A549 (cell line): ENCODE measurements at regions not wholly inside any gene's neighbourhood (a gene's known extent, or its start where the extent isn't known, plus 50 kb on each side); places are given as distances from the start of the nearest gene placed in this dataset.

Experiments used
- ATAC-seq, 2 experiments: fragments of 200-7000 bp in 1 of 2; fragments of >200 bp in 1 of 2; cut with Nextera tagmentation in 1 of 2; cut with Tn5 transposase in 1 of 2; 3 replicates each; pipeline versions ENCODE4 v1.8.0 to v1.9.1; 2018 to 2020; ENCODE audit warnings: mild to moderate bottlenecking in 1 of 2, moderate library complexity in 1 of 2
- CTCF ChIA-PET: fragments of 300-600 bp; sonication (Branson Sonifier 250); formaldehyde crosslinking; extraction: SDS; loops from one replicate; lab custom pipeline; 2021; ENCODE audit warnings: antibody characterized with exemption, inconsistent platforms; lab: Yijun Ruan, JAX
- POLR2A ChIA-PET: fragments of 350-600 bp; formaldehyde crosslinking; extraction: SDS; loops from one replicate; lab custom pipeline; 2021; ENCODE audit warnings: antibody characterized with exemption, inconsistent platforms; lab: Yijun Ruan, JAX
- DNase-seq, 2 experiments: peaks; one replicate each; pipeline versions ENCODE4 v3.0.0 to v3.0.0-alpha.2; 2011 to 2016; ENCODE audit warnings: low read depth in 1 of 2, low spot score in 1 of 2
- FAIRE-seq: peaks from 2 replicates; lab custom pipeline; 2011; peaks lifted over from hg19 to GRCh38; lab: Jason Lieb, UNC
- H3K27ac ChIP-seq, 2 experiments: fragments of >200 bp; sonication (Bioruptor Twin); formaldehyde crosslinking; 3 replicates each; pipeline ENCODE4 v1.5.1; 2016 to 2017
- H3K4me1 ChIP-seq: fragments of >200 bp; sonication (Bioruptor Twin); formaldehyde crosslinking; 3 replicates; pipeline ENCODE4 v1.6.1; 2016
- H3K4me2 ChIP-seq: fragments of >200 bp; sonication (Bioruptor Twin); formaldehyde crosslinking; 3 replicates; pipeline ENCODE4 v1.6.1; 2016
- H3K4me3 ChIP-seq: fragments of >200 bp; sonication (Bioruptor Twin); formaldehyde crosslinking; 3 replicates; pipeline ENCODE4 v1.5.1; 2016
- H3K9me3 ChIP-seq: fragments of >200 bp; sonication (Bioruptor Twin); formaldehyde crosslinking; 3 replicates; pipeline ENCODE4 v1.6.1; 2016
- CBX2 ChIP-seq: fragments of 200-600 bp; sonication (generic); IDR thresholded peaks from 2 replicates; pipeline ENCODE4 v1.6.1; 2016; ENCODE audit warnings: low read depth, mild to moderate bottlenecking, borderline replicate concordance
- CHD2 ChIP-seq: fragments of 150-350 bp; IDR thresholded peaks from 2 replicates; pipeline ENCODE4 v1.6.1; 2014; ENCODE audit warnings: low read length; ENCODE audit not compliant: partially characterized antibody
- CHD4 ChIP-seq: fragments of 200-600 bp; sonication (generic); IDR thresholded peaks from 2 replicates; pipeline ENCODE4 v1.6.1; 2016; ENCODE audit warnings: antibody characterized with exemption, mild to moderate bottlenecking, borderline replicate concordance
- EHF ChIP-seq: fragments of 250-450 bp; sonication (Bioruptor Pico); IDR thresholded peaks from 2 replicates; pipeline ENCODE4 v1.5.0; 2020; ENCODE audit warnings: mild to moderate bottlenecking
- EHMT2 ChIP-seq: fragments of 200-600 bp; sonication (generic); IDR thresholded peaks from 2 replicates; pipeline ENCODE4 v1.6.1; 2016; ENCODE audit warnings: antibody characterized with exemption, low read depth, mild to moderate bottlenecking, moderate library complexity
- ELK1 ChIP-seq: fragments of 150-350 bp; IDR thresholded peaks from 2 replicates; pipeline ENCODE4 v1.6.1; 2014; ENCODE audit warnings: low read depth, mild to moderate bottlenecking, low read length
- EP300 ChIP-seq, 2 experiments: fragments of >200 bp; sonication (Bioruptor Twin); formaldehyde crosslinking; IDR thresholded peaks; 2 replicates in 1 of 2; 3 replicates in 1 of 2; pipeline ENCODE4 v1.6.1; 2016 to 2017
- FOSL2 ChIP-seq, 2 experiments: fragments of 450-650 bp in 1 of 2; fragments of >200 bp in 1 of 2; sonication (Bioruptor Twin) in 1 of 2; formaldehyde crosslinking; IDR thresholded peaks; 2 replicates each; pipeline versions ENCODE4 v1.5.0 to v1.6.1; 2016 to 2020; ENCODE audit warnings: mild to moderate bottlenecking in 1 of 2, moderate library complexity in 1 of 2
- HDAC2 ChIP-seq: fragments of 200-600 bp; sonication (generic); IDR thresholded peaks from 2 replicates; pipeline ENCODE4 v1.6.1; 2016
- HES2 ChIP-seq: fragments of >200 bp; sonication (Bioruptor Twin); formaldehyde crosslinking; IDR thresholded peaks from 2 replicates; pipeline ENCODE4 v1.6.1; 2016
- HMGXB4 ChIP-seq: fragments of 250-450 bp; sonication (Bioruptor Pico); IDR thresholded peaks from 2 replicates; pipeline ENCODE4 v1.5.0; 2021; ENCODE audit warnings: mild to moderate bottlenecking, moderate library complexity, borderline replicate concordance
- JUN ChIP-seq, 2 experiments: fragments of >200 bp; sonication (Bioruptor Twin); formaldehyde crosslinking; IDR thresholded peaks; 2 replicates in 1 of 2; 3 replicates in 1 of 2; pipeline ENCODE4 v1.6.1; 2016 to 2017
- KDM1A ChIP-seq: fragments of 200-600 bp; sonication (generic); IDR thresholded peaks from 2 replicates; pipeline ENCODE4 v1.6.1; 2016; ENCODE audit warnings: low read depth, mild to moderate bottlenecking
- MAZ ChIP-seq: fragments of 150-350 bp; IDR thresholded peaks from 2 replicates; pipeline ENCODE4 v1.6.1; 2014; ENCODE audit warnings: antibody characterized with exemption, low read depth, low read length, borderline replicate concordance
- MYC ChIP-seq: IDR thresholded peaks from 2 replicates; pipeline ENCODE4 v1.6.1; 2012; ENCODE audit warnings: mild to moderate bottlenecking, inconsistent platforms, low read length, improper control_type of control experiment, borderline replicate concordance
- NFE2L2 ChIP-seq: fragments of 150-350 bp; conservative IDR thresholded peaks from 2 replicates; pipeline ENCODE4 v1.6.1; 2014; ENCODE audit warnings: low read length
- NPAS2 ChIP-seq: fragments of 250-450 bp; sonication (Bioruptor Pico); IDR thresholded peaks from 2 replicates; pipeline ENCODE4 v1.8.0; 2022; ENCODE audit warnings: mild to moderate bottlenecking, moderate library complexity, borderline replicate concordance
- NR3C1 ChIP-seq: fragments of >200 bp; sonication (Bioruptor Twin); formaldehyde crosslinking; IDR thresholded peaks from 3 replicates; pipeline ENCODE4 v1.6.1; 2017
- PHF8 ChIP-seq: fragments of 200-600 bp; sonication (generic); IDR thresholded peaks from 2 replicates; pipeline ENCODE4 v1.6.1; 2016; ENCODE audit warnings: low read depth, mild to moderate bottlenecking, antibody characterized with exemption, moderate library complexity, borderline replicate concordance
- RAD21 ChIP-seq, 2 experiments: fragments of >200 bp in 1 of 2; sonication (Bioruptor Twin) in 1 of 2; formaldehyde crosslinking in 1 of 2; IDR thresholded peaks in 1 of 2; conservative IDR thresholded peaks in 1 of 2; 2 replicates in 1 of 2; 3 replicates in 1 of 2; pipeline ENCODE4 v1.6.1; 2012 to 2018; ENCODE audit warnings: inconsistent platforms in 1 of 2
- RCOR1 ChIP-seq: fragments of 150-350 bp; IDR thresholded peaks from 2 replicates; pipeline ENCODE4 v1.6.1; 2014; ENCODE audit warnings: antibody characterized with exemption, low read length, low read depth
- SREBF2 ChIP-seq: fragments of 450-650 bp; IDR thresholded peaks from 2 replicates; pipeline ENCODE4 v1.6.1; 2014; ENCODE audit warnings: mild to moderate bottlenecking, moderate library complexity
- TFCP2L1 ChIP-seq: fragments of 250-450 bp; sonication (Bioruptor Pico); IDR thresholded peaks from 2 replicates; pipeline ENCODE4 v1.5.0; 2021; ENCODE audit warnings: mild to moderate bottlenecking
- USF2 ChIP-seq: fragments of 450-650 bp; IDR thresholded peaks from 2 replicates; pipeline ENCODE4 v1.6.1; 2014; ENCODE audit warnings: antibody characterized with exemption
- WGBS: methylation state at CpG from one replicate; pipeline ENCODE4 v1.1.6; 2017; ENCODE audit errors: missing lambda C conversion rate; 5-methylcytosine and 5-hydroxymethylcytosine counted together
- TF ChIP-seq, protein P1 (sequence below): fragments of >200 bp; sonication (Bioruptor Twin); formaldehyde crosslinking; IDR thresholded peaks from 3 replicates; pipeline ENCODE4 v1.5.1; 2016
- TF ChIP-seq, protein P2 (sequence below): IDR thresholded peaks from 2 replicates; pipeline ENCODE4 v1.6.1; 2012; ENCODE audit warnings: low read depth, borderline replicate concordance

DNA sequence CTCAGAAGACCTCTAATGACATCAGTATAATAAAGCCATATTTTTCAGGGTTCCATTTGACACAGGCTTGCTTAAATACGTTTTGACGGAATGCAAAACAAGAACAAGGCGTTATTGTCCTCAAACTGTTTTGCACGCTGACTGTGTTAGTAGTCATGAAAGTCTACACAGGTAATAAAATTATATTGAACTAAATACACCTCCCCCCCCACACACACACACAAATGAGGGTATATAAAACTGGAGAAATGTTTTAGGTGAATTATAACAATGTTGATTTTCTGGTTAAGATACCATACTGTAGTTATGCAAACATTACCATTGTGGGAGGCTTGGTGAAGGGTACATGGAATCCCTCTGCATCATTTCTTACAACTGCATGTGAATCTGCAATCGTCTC is 257.1 kb upstream of the ARRDC4 start:
- no peak for FAIRE-seq
- POLR2A ChIA-PET = no interaction called here

GRCh38 chr15:97706059-97706458 is 254.4 kb upstream of the ARRDC4 start:
- H3K9me3 ChIP-seq = 0 out of 3 replicates have a peak, but pooled peaks cover 3% of the 10 kb centered on the region
- H3K4me2 ChIP-seq = no peak overlapping the region
- no peak for FAIRE-seq
- H3K4me3 ChIP-seq = no peak overlapping the region
- no peak for DNase-seq
- no peak overlapping the region for H3K27ac ChIP-seq
- 8% methylated on average over 1 of the region's 1 CpG for WGBS
- ChIA-PET CTCF (interaction anchor here (1.3 kb wide), 1 partner anchor 49 kb away, joined by 5 read pairs; no protein-coding TSS in a partner anchor), POLR2A (no interaction called here)
- no peak for ATAC-seq
- no peaks in the 10 kb centered on the region for H3K4me1 ChIP-seq
- TF ChIP-seq HMGXB4 (CRISPR knock-in tag) (no peak), CHD2 (no peak), RAD21 (conservative IDR thresholded peaks at IDR 0.05 in 1 of 2, IDR thresholded peaks at IDR 0.05 in 1 of 2) (no peak), EP300 (IDR thresholded peaks at IDR 0.05) (no peak), PHF8 (no peak), HDAC2 (no peak), CBX2 (no peak), SREBF2 (no peak), EHF (CRISPR knock-in tag) (no peak), KDM1A (no peak), NFE2L2 (no peak), EHMT2 (no peak), FOSL2 (IDR thresholded peaks at IDR 0.05) (no peak), FOSL2 (CRISPR knock-in tag; IDR thresholded peaks at IDR 0.05) (no peak), MAZ (no peak)
- TF ChIP-seq, protein P1, sequence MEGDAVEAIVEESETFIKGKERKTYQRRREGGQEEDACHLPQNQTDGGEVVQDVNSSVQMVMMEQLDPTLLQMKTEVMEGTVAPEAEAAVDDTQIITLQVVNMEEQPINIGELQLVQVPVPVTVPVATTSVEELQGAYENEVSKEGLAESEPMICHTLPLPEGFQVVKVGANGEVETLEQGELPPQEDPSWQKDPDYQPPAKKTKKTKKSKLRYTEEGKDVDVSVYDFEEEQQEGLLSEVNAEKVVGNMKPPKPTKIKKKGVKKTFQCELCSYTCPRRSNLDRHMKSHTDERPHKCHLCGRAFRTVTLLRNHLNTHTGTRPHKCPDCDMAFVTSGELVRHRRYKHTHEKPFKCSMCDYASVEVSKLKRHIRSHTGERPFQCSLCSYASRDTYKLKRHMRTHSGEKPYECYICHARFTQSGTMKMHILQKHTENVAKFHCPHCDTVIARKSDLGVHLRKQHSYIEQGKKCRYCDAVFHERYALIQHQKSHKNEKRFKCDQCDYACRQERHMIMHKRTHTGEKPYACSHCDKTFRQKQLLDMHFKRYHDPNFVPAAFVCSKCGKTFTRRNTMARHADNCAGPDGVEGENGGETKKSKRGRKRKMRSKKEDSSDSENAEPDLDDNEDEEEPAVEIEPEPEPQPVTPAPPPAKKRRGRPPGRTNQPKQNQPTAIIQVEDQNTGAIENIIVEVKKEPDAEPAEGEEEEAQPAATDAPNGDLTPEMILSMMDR = no peak

More for the DNA sequence above, 257.1 kb upstream of the ARRDC4 start:
- Histone ChIP-seq H3K4me2 (no peak overlapping the region), H3K27ac (no peak overlapping the region)
- ATAC-seq = no peak
- TF ChIP-seq JUN (IDR thresholded peaks at IDR 0.05) (no peak), RCOR1 (no peak), MYC (no peak), FOSL2 (IDR thresholded peaks at IDR 0.05) (no peak), FOSL2 (CRISPR knock-in tag; IDR thresholded peaks at IDR 0.05) (no peak), NR3C1 (no peak), ELK1 (no peak), USF2 (no peak), TFCP2L1 (no peak), CHD4 (no peak), HES2 (no peak), NPAS2 (no peak), EP300 (IDR thresholded peaks at IDR 0.05) (no peak)
- TF ChIP-seq, protein P1 = no peak
- TF ChIP-seq, protein P2, sequence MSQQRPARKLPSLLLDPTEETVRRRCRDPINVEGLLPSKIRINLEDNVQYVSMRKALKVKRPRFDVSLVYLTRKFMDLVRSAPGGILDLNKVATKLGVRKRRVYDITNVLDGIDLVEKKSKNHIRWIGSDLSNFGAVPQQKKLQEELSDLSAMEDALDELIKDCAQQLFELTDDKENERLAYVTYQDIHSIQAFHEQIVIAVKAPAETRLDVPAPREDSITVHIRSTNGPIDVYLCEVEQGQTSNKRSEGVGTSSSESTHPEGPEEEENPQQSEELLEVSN = no peak
- TF ChIP-seq, all 56 proteins: peak for 0
- Histone ChIP-seq H3K4me1 (no peaks in the 10 kb centered on the region), H3K9me3 (0 out of 3 replicates have a peak, but pooled peaks cover 5% of the 10 kb centered on the region), H3K4me3 (no peak overlapping the region)
- 20% methylated on average over 5 of the region's 5 CpGs for WGBS
- CTCF ChIA-PET = interaction anchor here (0.6 to 1.1 kb wide), 2 partner anchors 10 to 27 kb away, joined by 3 to 4 read pairs; no protein-coding TSS in a partner anchor
- no peak for DNase-seq
